ENCODE measurements at regions not wholly inside any gene's neighbourhood (a gene's known extent, or its start where the extent isn't known, plus 50 kb on each side); places are given as distances from the start of the nearest gene placed in this dataset.

DNA sequence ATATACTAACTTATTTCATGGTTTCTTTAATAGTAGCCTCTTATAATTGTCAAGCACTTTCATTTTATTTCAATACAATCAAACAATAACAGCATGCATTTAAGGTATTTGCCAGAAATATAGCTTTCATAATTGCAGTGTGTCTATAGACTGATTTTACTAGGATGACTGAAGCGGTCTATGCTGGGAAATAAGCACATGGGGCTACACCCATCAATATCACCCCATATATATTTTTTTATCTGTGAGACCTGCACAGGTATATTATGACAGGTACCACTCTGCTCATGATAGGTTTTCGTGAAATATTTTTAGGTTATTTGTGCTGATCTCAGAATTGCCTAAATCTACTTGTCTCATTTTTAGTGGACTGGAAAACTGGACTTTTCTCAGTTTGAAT, 229.1 kb upstream of the PITX2 start:
- CTCF ChIA-PET (ENCODE audit: unreplicated experiment), result no interaction called here
- H3K27ac ChIP-seq (ENCODE audit: low read depth, low read length, poor library complexity, severe bottlenecking), result no peak overlapping the region
- intact Hi-C loops (cut with micrococcal nuclease; ENCODE audit: unreplicated experiment), result no loop called here
- no peaks in the 10 kb centered on the region for H3K9me3 ChIP-seq (ENCODE audit: low read length)
- H3K4me2 ChIP-seq (ENCODE audit: low read length), result no peak overlapping the region
- no peaks in the 10 kb centered on the region for H3K4me1 ChIP-seq (ENCODE audit: insufficient read depth, low read length, poor library complexity, severe bottlenecking)
- no TSS peak for BruUV-seq (replicated peaks)
- no peaks in the 10 kb centered on the region for H4K20me1 ChIP-seq (ENCODE audit: insufficient read depth, low read length)
- H3K9me2 ChIP-seq (ENCODE audit: insufficient read depth, low read length), result no peaks in the 10 kb centered on the region
- POLR2A ChIA-PET, result no interaction called here
- H3K36me3 ChIP-seq (ENCODE audit: insufficient read depth, low read length), result no peaks in the 10 kb centered on the region
- TF ChIP-seq EZH2phosphoT487 (IDR thresholded peaks at IDR 0.05; ENCODE audit: borderline replicate concordance, low read depth, low read length), result no peak
- TF ChIP-seq, protein P1, sequence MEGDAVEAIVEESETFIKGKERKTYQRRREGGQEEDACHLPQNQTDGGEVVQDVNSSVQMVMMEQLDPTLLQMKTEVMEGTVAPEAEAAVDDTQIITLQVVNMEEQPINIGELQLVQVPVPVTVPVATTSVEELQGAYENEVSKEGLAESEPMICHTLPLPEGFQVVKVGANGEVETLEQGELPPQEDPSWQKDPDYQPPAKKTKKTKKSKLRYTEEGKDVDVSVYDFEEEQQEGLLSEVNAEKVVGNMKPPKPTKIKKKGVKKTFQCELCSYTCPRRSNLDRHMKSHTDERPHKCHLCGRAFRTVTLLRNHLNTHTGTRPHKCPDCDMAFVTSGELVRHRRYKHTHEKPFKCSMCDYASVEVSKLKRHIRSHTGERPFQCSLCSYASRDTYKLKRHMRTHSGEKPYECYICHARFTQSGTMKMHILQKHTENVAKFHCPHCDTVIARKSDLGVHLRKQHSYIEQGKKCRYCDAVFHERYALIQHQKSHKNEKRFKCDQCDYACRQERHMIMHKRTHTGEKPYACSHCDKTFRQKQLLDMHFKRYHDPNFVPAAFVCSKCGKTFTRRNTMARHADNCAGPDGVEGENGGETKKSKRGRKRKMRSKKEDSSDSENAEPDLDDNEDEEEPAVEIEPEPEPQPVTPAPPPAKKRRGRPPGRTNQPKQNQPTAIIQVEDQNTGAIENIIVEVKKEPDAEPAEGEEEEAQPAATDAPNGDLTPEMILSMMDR (conservative IDR thresholded peaks at IDR 0.05; ENCODE audit: low read length), result no peak
- H3K79me2 ChIP-seq (ENCODE audit: insufficient read depth, low read depth, low read length), result no peaks in the 10 kb centered on the region
- no peak overlapping the region for H3K4me3 ChIP-seq (ENCODE audit: low read depth, low read length, poor library complexity, severe bottlenecking)
- no peak overlapping the region for H2AFZ ChIP-seq (ENCODE audit: low read length)
- DNase-seq (ENCODE audit: low spot score), result no peak

DNA sequence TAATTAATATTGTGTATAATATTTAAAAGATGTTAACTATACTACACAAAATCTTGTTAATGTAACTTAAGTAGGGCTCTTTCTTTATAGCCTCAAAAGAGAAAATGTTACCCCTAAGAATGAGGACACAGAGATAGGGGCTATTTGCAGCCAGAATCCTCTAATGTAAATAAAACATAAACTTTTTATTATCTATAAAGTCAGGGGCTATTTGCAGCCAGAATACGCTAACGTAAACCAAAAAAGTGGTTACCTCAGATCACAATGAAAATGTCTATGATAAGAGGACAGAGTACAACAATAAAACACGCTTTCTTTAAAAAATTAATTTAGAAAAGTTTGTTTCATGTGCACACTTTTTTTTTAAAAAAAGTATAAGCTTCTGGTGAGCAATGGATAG, 229.9 kb upstream of the PITX2 start:
- Histone ChIP-seq H2AFZ (ENCODE audit: low read length) (no peak overlapping the region), H3K36me3 (ENCODE audit: insufficient read depth, low read length) (no peaks in the 10 kb centered on the region), H3K4me2 (ENCODE audit: low read length) (no peak overlapping the region), H4K20me1 (ENCODE audit: insufficient read depth, low read length) (no peaks in the 10 kb centered on the region), H3K9me3 (ENCODE audit: low read length) (no peaks in the 10 kb centered on the region), H3K9me2 (ENCODE audit: insufficient read depth, low read length) (no peaks in the 10 kb centered on the region), H3K4me1 (ENCODE audit: insufficient read depth, low read length, poor library complexity, severe bottlenecking) (no peaks in the 10 kb centered on the region), H3K27ac (ENCODE audit: low read depth, low read length, poor library complexity, severe bottlenecking) (no peak overlapping the region), H3K4me3 (ENCODE audit: low read depth, low read length, poor library complexity, severe bottlenecking) (no peak overlapping the region), H3K79me2 (ENCODE audit: insufficient read depth, low read depth, low read length) (no peaks in the 10 kb centered on the region)
- TF ChIP-seq EZH2phosphoT487 (IDR thresholded peaks at IDR 0.05; ENCODE audit: borderline replicate concordance, low read depth, low read length), result no peak
- TF ChIP-seq, protein P1 (conservative IDR thresholded peaks at IDR 0.05; ENCODE audit: low read length), result no peak
- ChIA-PET CTCF (ENCODE audit: unreplicated experiment) (no interaction called here), POLR2A (no interaction called here)
- no peak for DNase-seq (ENCODE audit: low spot score)
- no TSS peak for BruUV-seq (replicated peaks)
- intact Hi-C loops (cut with micrococcal nuclease; ENCODE audit: unreplicated experiment), result no loop called here

DNA sequence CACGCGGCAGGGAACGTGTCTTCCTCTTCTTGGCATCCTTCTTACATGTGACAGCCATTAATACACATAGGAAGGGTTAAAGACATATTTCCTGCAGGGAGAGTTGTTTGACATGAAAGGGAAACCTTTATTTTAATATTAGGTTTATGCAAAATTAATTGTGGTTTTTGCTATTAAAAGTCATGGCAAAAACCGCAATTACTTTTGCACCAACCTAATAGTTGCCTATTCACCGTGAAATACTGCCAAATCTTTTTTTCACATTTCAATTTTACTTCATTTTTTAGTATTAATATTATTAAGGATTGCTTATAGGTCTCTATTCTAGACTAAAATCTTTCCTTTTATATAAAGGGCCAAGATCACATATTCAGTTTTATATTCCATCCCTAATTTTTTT, 230.4 kb upstream of the PITX2 start:
- no peak for DNase-seq (ENCODE audit: low spot score)
- CTCF ChIA-PET (ENCODE audit: unreplicated experiment), result no interaction called here
- Histone ChIP-seq H3K79me2 (ENCODE audit: insufficient read depth, low read depth, low read length) (no peaks in the 10 kb centered on the region), H3K36me3 (ENCODE audit: insufficient read depth, low read length) (no peaks in the 10 kb centered on the region), H3K4me3 (ENCODE audit: low read depth, low read length, poor library complexity, severe bottlenecking) (no peak overlapping the region), H4K20me1 (ENCODE audit: insufficient read depth, low read length) (no peaks in the 10 kb centered on the region), H3K9me3 (ENCODE audit: low read length) (no peaks in the 10 kb centered on the region), H3K27ac (ENCODE audit: low read depth, low read length, poor library complexity, severe bottlenecking) (no peak overlapping the region), H3K4me1 (ENCODE audit: insufficient read depth, low read length, poor library complexity, severe bottlenecking) (no peaks in the 10 kb centered on the region), H3K4me2 (ENCODE audit: low read length) (no peak overlapping the region), H3K9me2 (ENCODE audit: insufficient read depth, low read length) (no peaks in the 10 kb centered on the region), H2AFZ (ENCODE audit: low read length) (no peak overlapping the region)
- POLR2A ChIA-PET, result no interaction called here
- no TSS peak for BruUV-seq (replicated peaks)
- TF ChIP-seq, protein P1 (conservative IDR thresholded peaks at IDR 0.05; ENCODE audit: low read length), result no peak
- no peak for TF ChIP-seq EZH2phosphoT487 (IDR thresholded peaks at IDR 0.05; ENCODE audit: borderline replicate concordance, low read depth, low read length)
- intact Hi-C loops (cut with micrococcal nuclease; ENCODE audit: unreplicated experiment), result no loop called here

Measured in OCI-LY7 (cell line).